ENCODE measurements at regions not wholly inside any gene's neighbourhood (a gene's known extent, or its start where the extent isn't known, plus 50 kb on each side); places are given as distances from the start of the nearest gene placed in this dataset.

DNA sequence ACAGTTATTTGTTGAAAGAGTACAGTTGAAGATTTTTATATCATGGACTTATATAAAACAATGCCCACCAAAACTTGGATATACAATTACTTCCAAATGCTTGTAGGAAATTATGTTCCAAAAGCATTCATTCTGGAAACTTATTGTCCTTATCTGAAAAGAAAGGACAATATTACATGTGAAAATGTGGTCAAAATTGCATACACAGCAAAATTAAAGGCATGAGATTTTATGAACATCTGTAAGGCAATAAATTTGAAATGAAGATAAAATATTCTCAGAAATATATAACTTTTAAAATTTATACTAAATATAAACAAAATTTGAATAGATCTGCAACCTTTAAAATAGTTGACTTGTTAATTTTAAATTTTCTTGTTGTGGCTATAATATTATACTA, 1173.8 kb downstream of the NLGN4X start:
- Histone ChIP-seq H4K20me1 (ENCODE audit: insufficient read depth) (no peaks in the 10 kb centered on the region), H3F3A (replicated peaks; ENCODE audit: insufficient read depth) (no peaks in the 10 kb centered on the region), H3K4me3 (ENCODE audit: low read depth in 2 of 2, low read length in 1 of 2) (no peak overlapping the region), H3K27ac (ENCODE audit: low read depth in 2 of 2, low read length in 1 of 2) (no peak overlapping the region), H3K79me2 (ENCODE audit: insufficient read depth) (no peaks in the 10 kb centered on the region), H3K9me2 (0 out of 2 replicates have a peak, but pooled peaks cover 5% of the 10 kb centered on the region), H3K4me2 (no peak overlapping the region), H3K4me1 (ENCODE audit: control insufficient read depth in 1 of 2, insufficient read depth in 2 of 2, low read depth in 1 of 2, low read length in 1 of 2) (no peaks in the 10 kb centered on the region), H3K9me3 (no peaks in the 10 kb centered on the region), H3K9ac (no peak overlapping the region), H3K36me3 (replicated peaks in 1 of 2; ENCODE audit: control insufficient read depth in 1 of 2, insufficient read depth in 2 of 2, low read length in 1 of 2) (no peaks in the 10 kb centered on the region), H3K27me3 (ENCODE audit: insufficient read depth) (no peaks in the 10 kb centered on the region), H2AFZ (ENCODE audit: low read depth) (no peak overlapping the region)
- POLR2A ChIA-PET = no interaction called here
- CTCF ChIA-PET = no interaction called here
- TF ChIP-seq, protein P1, sequence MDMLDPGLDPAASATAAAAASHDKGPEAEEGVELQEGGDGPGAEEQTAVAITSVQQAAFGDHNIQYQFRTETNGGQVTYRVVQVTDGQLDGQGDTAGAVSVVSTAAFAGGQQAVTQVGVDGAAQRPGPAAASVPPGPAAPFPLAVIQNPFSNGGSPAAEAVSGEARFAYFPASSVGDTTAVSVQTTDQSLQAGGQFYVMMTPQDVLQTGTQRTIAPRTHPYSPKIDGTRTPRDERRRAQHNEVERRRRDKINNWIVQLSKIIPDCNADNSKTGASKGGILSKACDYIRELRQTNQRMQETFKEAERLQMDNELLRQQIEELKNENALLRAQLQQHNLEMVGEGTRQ (IDR thresholded peaks at IDR 0.05; ENCODE audit: borderline replicate concordance, low read depth, low read length) = no peak
- TF ChIP-seq JUND (IDR thresholded peaks at IDR 0.05) (no peak), FOXJ3 (CRISPR knock-in tag; IDR thresholded peaks at IDR 0.05) (no peak), FOXM1 (IDR thresholded peaks at IDR 0.05; ENCODE audit: low read depth) (no peak), CHD2 (IDR thresholded peaks at IDR 0.05; ENCODE audit: low read length, partially characterized antibody) (no peak), EZH2phosphoT487 (IDR thresholded peaks at IDR 0.05; ENCODE audit: borderline replicate concordance, low read depth) (no peak), RAD21 (IDR thresholded peaks at IDR 0.05; ENCODE audit: low read length) (no peak), YY1 (IDR thresholded peaks at IDR 0.05; ENCODE audit: low read depth) (no peak), GABPA (IDR thresholded peaks at IDR 0.05; ENCODE audit: low read depth) (no peak)
- TF ChIP-seq, protein P2, sequence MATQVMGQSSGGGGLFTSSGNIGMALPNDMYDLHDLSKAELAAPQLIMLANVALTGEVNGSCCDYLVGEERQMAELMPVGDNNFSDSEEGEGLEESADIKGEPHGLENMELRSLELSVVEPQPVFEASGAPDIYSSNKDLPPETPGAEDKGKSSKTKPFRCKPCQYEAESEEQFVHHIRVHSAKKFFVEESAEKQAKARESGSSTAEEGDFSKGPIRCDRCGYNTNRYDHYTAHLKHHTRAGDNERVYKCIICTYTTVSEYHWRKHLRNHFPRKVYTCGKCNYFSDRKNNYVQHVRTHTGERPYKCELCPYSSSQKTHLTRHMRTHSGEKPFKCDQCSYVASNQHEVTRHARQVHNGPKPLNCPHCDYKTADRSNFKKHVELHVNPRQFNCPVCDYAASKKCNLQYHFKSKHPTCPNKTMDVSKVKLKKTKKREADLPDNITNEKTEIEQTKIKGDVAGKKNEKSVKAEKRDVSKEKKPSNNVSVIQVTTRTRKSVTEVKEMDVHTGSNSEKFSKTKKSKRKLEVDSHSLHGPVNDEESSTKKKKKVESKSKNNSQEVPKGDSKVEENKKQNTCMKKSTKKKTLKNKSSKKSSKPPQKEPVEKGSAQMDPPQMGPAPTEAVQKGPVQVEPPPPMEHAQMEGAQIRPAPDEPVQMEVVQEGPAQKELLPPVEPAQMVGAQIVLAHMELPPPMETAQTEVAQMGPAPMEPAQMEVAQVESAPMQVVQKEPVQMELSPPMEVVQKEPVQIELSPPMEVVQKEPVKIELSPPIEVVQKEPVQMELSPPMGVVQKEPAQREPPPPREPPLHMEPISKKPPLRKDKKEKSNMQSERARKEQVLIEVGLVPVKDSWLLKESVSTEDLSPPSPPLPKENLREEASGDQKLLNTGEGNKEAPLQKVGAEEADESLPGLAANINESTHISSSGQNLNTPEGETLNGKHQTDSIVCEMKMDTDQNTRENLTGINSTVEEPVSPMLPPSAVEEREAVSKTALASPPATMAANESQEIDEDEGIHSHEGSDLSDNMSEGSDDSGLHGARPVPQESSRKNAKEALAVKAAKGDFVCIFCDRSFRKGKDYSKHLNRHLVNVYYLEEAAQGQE (IDR thresholded peaks at IDR 0.05; ENCODE audit: low read depth, low read length) = no peak
- TF ChIP-seq, protein P3, sequence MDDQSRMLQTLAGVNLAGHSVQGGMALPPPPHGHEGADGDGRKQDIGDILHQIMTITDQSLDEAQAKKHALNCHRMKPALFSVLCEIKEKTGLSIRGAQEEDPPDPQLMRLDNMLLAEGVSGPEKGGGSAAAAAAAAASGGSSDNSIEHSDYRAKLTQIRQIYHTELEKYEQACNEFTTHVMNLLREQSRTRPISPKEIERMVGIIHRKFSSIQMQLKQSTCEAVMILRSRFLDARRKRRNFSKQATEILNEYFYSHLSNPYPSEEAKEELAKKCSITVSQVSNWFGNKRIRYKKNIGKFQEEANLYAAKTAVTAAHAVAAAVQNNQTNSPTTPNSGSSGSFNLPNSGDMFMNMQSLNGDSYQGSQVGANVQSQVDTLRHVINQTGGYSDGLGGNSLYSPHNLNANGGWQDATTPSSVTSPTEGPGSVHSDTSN (IDR thresholded peaks at IDR 0.05) = no peak
- DNase-seq = no peak

DNA sequence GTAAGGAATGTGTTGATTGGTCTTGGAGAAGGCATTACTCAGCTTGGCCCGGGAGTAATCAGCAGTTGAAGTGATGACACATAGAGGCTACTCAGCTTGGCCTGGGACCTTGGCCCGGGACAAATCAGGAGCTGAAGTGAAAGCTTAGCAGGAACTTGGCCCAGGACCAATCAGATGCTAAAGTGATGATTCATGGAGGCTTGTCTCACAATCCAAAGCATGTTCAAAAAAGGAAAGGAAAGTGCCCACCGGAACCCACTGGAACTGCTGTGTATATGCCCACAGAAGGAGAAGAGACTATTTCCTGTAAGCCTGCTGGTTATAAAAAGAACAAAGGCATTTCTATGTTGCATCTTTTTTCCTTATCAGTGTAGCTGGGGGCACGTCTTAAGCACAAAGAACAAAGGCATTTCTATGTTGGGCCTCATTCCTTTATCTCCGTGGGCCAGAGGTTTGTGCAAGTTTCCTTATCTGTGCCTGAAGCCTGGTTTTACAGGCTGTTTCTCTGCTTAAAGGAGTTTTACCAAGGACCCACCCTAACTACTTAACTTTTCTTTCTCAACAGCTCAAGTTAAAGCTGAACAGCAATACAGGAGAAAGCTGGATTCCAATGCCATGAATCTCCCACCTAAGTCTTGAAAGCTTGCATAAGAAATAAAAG, 1176.7 kb downstream of the NLGN4X start:
- ChIA-PET CTCF (no interaction called here), POLR2A (no interaction called here)
- Histone ChIP-seq H3K9ac (no peak overlapping the region), H4K20me1 (ENCODE audit: insufficient read depth) (no peaks in the 10 kb centered on the region), H2AFZ (ENCODE audit: low read depth) (no peak overlapping the region), H3K9me3 (no peaks in the 10 kb centered on the region), H3K79me2 (ENCODE audit: insufficient read depth) (no peaks in the 10 kb centered on the region), H3K9me2 (0 out of 2 replicates have a peak, but pooled peaks cover 5% of the 10 kb centered on the region), H3K27ac (ENCODE audit: low read depth in 2 of 2, low read length in 1 of 2) (peak overlapping the region in 1 of 2 experiments; percentile 44; a peak in 1 of 4 replicates), H3F3A (replicated peaks; ENCODE audit: insufficient read depth) (no peaks in the 10 kb centered on the region), H3K36me3 (replicated peaks in 1 of 2; ENCODE audit: control insufficient read depth in 1 of 2, insufficient read depth in 2 of 2, low read length in 1 of 2) (no peaks in the 10 kb centered on the region), H3K4me2 (no peak overlapping the region), H3K4me1 (ENCODE audit: control insufficient read depth in 1 of 2, insufficient read depth in 2 of 2, low read depth in 1 of 2, low read length in 1 of 2) (no peaks in the 10 kb centered on the region), H3K4me3 (ENCODE audit: low read depth in 2 of 2, low read length in 1 of 2) (no peak overlapping the region), H3K27me3 (ENCODE audit: insufficient read depth) (no peaks in the 10 kb centered on the region)
- 5% methylated on average over 5 of the region's 5 CpGs for WGBS (ENCODE audit: low lambda C conversion rate)
- no peak for DNase-seq
- no peak for TF ChIP-seq RAD21 (IDR thresholded peaks at IDR 0.05; ENCODE audit: low read length)
- no peak for TF ChIP-seq SMC3 (IDR thresholded peaks at IDR 0.05; ENCODE audit: low read depth, low read length)
- no peak for TF ChIP-seq YY1 (IDR thresholded peaks at IDR 0.05; ENCODE audit: low read depth)
- TF ChIP-seq, protein P4, sequence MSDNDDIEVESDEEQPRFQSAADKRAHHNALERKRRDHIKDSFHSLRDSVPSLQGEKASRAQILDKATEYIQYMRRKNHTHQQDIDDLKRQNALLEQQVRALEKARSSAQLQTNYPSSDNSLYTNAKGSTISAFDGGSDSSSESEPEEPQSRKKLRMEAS (IDR thresholded peaks at IDR 0.05; ENCODE audit: low read depth) = no peak
- TF ChIP-seq, protein P5, sequence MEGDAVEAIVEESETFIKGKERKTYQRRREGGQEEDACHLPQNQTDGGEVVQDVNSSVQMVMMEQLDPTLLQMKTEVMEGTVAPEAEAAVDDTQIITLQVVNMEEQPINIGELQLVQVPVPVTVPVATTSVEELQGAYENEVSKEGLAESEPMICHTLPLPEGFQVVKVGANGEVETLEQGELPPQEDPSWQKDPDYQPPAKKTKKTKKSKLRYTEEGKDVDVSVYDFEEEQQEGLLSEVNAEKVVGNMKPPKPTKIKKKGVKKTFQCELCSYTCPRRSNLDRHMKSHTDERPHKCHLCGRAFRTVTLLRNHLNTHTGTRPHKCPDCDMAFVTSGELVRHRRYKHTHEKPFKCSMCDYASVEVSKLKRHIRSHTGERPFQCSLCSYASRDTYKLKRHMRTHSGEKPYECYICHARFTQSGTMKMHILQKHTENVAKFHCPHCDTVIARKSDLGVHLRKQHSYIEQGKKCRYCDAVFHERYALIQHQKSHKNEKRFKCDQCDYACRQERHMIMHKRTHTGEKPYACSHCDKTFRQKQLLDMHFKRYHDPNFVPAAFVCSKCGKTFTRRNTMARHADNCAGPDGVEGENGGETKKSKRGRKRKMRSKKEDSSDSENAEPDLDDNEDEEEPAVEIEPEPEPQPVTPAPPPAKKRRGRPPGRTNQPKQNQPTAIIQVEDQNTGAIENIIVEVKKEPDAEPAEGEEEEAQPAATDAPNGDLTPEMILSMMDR (IDR thresholded peaks at IDR 0.05) = no peak
- TF ChIP-seq, protein P6, sequence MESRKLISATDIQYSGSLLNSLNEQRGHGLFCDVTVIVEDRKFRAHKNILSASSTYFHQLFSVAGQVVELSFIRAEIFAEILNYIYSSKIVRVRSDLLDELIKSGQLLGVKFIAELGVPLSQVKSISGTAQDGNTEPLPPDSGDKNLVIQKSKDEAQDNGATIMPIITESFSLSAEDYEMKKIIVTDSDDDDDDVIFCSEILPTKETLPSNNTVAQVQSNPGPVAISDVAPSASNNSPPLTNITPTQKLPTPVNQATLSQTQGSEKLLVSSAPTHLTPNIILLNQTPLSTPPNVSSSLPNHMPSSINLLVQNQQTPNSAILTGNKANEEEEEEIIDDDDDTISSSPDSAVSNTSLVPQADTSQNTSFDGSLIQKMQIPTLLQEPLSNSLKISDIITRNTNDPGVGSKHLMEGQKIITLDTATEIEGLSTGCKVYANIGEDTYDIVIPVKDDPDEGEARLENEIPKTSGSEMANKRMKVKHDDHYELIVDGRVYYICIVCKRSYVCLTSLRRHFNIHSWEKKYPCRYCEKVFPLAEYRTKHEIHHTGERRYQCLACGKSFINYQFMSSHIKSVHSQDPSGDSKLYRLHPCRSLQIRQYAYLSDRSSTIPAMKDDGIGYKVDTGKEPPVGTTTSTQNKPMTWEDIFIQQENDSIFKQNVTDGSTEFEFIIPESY (IDR thresholded peaks at IDR 0.05; ENCODE audit: borderline replicate concordance, low read depth) = no peak
- no peak for TF ChIP-seq RCOR1 (IDR thresholded peaks at IDR 0.05; ENCODE audit: low read length)
- no peak for TF ChIP-seq EP300 (IDR thresholded peaks at IDR 0.05; ENCODE audit: borderline replicate concordance in 1 of 2, low read depth in 1 of 2, low read length in 1 of 2)

All from SK-N-SH (cell line).